Epithelial cell of esophagus (primary cell): ENCODE measurements at regions not wholly inside any gene's neighbourhood (a gene's known extent, or its start where the extent isn't known, plus 50 kb on each side); places are given as distances from the start of the nearest gene placed in this dataset.
A peak's percentile ranks its signal among the peaks of the same experiment; 100 is the strongest.

Experiments used
- DNase-seq: peaks from one replicate; pipeline ENCODE4 v3.0.0; 2010; ENCODE audit warnings: low read depth
- H3K4me3 ChIP-seq: 2 replicates; pipeline ENCODE4 v1.5.1; 2011; ENCODE audit warnings: mild to moderate bottlenecking, low read length, control low read depth
- TF ChIP-seq, protein P1 (sequence below): IDR thresholded peaks from 2 replicates; pipeline ENCODE4 v1.5.1; 2011; ENCODE audit warnings: low read depth, mild to moderate bottlenecking, low read length, control low read depth, inconsistent platforms; ENCODE audit not compliant: insufficient read depth; ENCODE audit errors: missing control alignments

DNA sequence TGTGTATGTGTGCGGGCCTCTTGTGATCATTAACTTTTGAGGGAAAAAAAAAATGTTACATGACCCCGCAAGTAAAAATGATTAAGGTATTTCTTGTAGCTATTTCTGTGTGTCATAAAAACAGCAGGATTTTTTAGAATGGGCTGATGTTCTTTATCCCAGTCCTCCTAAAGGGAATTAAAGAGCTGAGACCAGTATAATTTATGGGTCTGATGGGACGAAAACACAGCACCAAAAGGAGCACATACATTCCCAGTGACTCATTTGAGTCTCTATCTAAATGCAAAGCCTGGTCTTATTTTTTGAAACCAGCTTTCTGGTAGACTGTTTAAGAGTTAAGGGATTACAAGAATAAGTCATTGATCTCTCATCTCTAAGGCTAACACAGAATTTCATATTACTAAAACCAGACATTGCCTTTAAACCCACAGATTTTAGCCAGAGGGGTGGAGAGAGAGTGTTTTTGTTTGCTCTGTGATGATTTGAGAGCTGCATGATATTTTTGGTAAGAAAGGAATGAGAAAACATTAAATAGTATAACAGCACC is 342.3 kb upstream of the EPHA4 start:
- no peak overlapping the region for H3K4me3 ChIP-seq
- DNase-seq: no peak

DNA sequence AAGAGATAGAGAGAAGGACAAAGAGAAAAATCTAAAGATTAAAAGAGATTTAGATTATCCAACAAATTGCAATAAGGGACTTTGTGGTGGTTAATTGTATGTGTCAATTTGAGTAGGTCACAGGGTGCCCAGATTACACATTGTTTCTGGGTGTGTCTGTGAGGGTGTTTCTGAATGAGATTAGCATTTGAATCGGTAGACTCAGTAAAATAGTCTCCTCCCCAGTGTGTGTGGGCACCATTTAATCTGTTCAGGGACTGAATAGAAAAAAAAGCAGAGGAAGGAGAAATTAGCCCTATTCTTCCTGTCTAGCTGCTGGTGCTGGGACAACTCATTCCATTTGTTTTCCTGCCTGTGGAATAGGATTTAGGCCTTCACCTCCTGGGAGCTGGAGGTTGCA is 339.8 kb upstream of the EPHA4 start:
- no peak for DNase-seq
- no peak overlapping the region for H3K4me3 ChIP-seq
- TF ChIP-seq, protein P1, sequence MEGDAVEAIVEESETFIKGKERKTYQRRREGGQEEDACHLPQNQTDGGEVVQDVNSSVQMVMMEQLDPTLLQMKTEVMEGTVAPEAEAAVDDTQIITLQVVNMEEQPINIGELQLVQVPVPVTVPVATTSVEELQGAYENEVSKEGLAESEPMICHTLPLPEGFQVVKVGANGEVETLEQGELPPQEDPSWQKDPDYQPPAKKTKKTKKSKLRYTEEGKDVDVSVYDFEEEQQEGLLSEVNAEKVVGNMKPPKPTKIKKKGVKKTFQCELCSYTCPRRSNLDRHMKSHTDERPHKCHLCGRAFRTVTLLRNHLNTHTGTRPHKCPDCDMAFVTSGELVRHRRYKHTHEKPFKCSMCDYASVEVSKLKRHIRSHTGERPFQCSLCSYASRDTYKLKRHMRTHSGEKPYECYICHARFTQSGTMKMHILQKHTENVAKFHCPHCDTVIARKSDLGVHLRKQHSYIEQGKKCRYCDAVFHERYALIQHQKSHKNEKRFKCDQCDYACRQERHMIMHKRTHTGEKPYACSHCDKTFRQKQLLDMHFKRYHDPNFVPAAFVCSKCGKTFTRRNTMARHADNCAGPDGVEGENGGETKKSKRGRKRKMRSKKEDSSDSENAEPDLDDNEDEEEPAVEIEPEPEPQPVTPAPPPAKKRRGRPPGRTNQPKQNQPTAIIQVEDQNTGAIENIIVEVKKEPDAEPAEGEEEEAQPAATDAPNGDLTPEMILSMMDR: no peak

More for the DNA sequence above, 342.3 kb upstream of the EPHA4 start:
- TF ChIP-seq, protein P1: no peak

DNA sequence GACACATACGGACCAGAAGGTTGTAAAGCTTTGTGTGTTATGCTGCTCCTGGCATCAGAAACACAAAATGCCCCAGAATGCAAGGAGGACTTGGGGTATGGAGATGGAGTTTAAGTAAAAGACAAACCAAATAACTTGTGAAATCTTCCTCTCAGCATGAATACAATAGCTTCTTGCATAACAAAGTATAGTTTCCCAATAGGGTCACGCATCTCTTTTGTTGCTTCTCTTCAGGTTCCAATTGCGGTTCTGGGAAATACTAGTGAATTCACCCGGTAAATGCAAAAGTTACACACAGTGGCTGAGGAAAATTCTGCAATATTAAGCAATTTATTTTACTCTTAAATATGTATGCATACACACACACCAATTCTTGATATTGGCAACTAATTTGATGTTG is 339.2 kb upstream of the EPHA4 start:
- DNase-seq: no peak
- TF ChIP-seq, protein P1: no peak
- H3K4me3 ChIP-seq: no peak overlapping the region

DNA sequence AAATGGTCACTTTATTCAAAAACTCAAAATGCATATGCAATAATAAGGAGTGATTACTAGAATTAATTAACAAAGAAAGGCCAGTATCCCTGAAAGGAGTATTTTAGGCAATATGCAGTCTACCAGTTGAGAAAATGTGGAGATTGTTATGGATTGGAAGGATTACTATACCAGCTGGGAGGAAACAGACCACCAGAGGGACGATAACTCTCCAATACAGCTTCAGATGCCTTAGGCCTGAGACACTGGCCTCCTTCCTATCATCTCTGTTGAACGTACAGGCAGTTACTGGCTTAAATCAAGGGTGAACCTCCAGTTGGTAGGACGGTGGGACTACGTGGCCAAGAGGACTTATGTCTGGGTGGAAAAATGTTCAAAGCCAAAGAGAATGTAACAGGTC is 336.4 kb upstream of the EPHA4 start:
- DNase-seq: no peak
- TF ChIP-seq, protein P1: no peak
- H3K4me3 ChIP-seq: no peak overlapping the region

DNA sequence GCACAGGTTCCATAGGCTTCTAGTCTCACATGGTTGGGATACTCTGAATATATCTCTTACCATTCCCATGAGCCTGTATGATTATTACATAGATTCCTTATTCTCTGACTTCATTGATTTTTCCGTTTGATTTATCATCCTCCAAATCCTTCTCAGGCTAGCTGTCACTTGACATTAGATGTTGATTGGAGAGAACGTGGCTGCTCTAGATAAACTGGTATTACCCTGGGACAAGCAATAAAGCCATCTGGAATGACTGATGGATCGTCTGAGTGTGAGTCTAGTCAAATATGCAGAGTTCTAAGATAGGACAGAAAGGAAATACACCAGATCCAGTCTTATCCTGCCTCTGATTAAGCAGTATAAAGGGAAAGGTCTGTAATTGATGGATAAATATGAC is 325.6 kb upstream of the EPHA4 start:
- TF ChIP-seq, protein P1: no peak
- H3K4me3 ChIP-seq: no peak overlapping the region
- no peak for DNase-seq

DNA sequence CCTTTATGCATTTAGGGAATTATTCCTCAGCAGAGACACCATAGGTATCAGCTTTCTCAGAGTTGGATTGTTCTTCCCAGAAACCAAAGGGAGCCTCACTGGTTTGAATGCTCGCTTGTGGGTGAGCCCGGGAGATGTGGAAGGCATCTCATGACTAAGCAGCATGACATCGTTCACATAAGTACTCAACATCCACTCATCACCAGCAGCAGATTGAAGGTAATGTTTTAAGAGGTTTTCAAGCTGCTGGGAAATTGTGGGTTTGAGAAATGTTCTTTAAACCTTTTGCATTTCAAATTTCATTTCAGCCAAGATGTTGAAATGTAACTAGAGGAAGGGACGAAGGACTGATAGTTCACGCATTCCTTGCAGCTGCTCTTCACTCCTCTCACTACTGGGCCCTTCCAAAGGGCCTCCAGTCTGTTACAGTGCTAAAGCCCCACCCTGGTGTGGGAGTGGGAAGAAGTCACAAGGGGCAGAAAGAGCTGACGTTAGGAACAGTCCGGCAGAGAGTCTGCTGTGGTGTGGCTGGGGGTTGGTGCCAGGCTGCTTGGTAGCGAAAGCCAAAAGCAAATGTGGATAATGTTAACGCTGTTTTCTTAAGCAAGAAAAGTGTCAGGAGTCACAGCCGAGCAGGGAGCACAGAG is 324.5 kb upstream of the EPHA4 start:
- DNase-seq: peak; percentile 24
- no peak overlapping the region for H3K4me3 ChIP-seq
- TF ChIP-seq, protein P1: no peak
